ENCODE measurements at regions not wholly inside any gene's neighbourhood (a gene's known extent, or its start where the extent isn't known, plus 50 kb on each side); places are given as distances from the start of the nearest gene placed in this dataset.

DNA sequence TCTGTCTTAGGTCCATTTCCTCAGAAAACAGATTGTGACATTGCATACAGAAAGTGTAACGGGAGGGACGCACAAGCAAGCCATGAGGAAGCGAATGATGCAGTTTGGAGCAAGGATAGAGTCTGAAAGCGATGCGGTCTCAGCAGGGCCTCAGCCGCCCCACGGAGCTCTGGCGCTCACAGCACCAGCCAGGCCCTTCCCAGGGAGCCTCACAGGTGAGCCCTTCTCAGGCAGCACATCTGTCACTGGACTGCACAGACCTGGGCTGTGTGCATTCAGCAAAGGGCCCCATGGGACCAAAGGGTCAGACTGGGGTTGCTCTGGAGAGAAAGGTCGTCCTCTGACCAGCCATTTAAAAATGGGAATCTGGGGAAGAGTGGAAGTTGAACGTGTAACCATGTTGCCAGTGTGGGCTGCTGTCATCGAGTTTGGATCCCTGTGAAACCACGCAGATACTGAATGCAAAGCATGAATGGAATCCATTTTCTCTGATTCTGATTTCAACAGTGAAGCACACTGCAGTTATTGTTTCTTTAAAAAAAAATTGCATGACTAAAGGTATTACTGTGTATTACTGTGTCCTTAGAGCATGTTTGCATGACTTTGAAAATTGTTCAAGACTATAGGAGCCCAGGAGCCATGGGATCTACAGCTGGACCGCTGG lies 350.0 kb upstream of the AKR1E2 start:
- TF ChIP-seq, protein P1, sequence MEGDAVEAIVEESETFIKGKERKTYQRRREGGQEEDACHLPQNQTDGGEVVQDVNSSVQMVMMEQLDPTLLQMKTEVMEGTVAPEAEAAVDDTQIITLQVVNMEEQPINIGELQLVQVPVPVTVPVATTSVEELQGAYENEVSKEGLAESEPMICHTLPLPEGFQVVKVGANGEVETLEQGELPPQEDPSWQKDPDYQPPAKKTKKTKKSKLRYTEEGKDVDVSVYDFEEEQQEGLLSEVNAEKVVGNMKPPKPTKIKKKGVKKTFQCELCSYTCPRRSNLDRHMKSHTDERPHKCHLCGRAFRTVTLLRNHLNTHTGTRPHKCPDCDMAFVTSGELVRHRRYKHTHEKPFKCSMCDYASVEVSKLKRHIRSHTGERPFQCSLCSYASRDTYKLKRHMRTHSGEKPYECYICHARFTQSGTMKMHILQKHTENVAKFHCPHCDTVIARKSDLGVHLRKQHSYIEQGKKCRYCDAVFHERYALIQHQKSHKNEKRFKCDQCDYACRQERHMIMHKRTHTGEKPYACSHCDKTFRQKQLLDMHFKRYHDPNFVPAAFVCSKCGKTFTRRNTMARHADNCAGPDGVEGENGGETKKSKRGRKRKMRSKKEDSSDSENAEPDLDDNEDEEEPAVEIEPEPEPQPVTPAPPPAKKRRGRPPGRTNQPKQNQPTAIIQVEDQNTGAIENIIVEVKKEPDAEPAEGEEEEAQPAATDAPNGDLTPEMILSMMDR (IDR thresholded peaks at IDR 0.05 in 4 of 5, conservative IDR thresholded peaks at IDR 0.05 in 1 of 5) = no peak
- no peak for TF ChIP-seq POLR2A (IDR thresholded peaks at IDR 0.05)
